ENCODE measurements at regions not wholly inside any gene's neighbourhood (a gene's known extent, or its start where the extent isn't known, plus 50 kb on each side); places are given as distances from the start of the nearest gene placed in this dataset.

DNA sequence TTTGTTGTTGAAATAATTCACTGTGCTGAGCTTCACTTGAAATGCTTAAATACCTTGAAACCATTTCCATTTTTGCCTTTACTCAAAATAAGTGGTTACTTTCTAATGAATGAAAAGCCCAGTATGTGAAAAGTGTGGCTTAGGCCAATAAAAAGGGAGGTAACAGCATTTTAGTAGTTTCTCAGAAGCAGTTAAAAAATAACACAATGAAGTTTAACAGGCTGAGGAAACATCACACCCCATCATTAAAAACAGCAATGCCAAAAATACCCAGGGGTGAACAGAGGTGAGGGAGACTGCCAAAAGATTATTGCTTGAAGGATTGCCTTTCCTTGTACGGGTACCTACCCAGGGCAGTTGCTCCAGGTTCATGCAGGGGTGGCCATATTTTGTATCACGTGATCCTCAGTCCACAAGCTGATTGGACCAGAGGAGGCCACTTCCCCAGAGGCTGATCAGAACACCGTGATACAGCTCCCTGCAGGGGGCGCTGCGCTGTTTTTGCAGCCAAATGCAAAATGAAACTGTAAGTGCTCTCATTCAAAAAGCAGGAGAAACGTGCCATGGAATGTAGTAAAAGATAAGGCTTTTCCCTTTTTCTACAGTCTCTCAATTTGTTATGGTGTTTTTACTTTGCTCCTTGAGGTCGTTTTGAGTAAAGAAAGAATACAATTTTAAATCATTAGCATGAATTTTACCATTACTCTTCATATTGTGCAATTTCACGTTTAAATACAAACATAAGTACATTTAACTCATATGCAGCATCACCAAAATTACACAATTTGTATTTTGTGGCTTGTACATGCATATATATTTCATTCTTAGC is 70.2 kb upstream of the SH3BP4 start:
- ChIA-PET POLR2A (no interaction called here), CTCF (interaction anchor here (0.5 to 1.5 kb wide), 4 partner anchors 19 to 225 kb away, joined by 3 to 5 read pairs (median 4); no protein-coding TSS in a partner anchor), RAD21 (ENCODE audit: unreplicated experiment) (no interaction called here), SMC1A (ENCODE audit: uncharacterized antibody, unreplicated experiment) (no interaction called here)
- no TSS peak for BruUV-seq (replicated peaks)
- no peaks in the 10 kb centered on the region for H3K4me1 ChIP-seq (ENCODE audit: control insufficient read depth, insufficient read depth, low read length)
- H3K9me3 ChIP-seq (replicated peaks; ENCODE audit: control insufficient read depth, insufficient read depth, low read length) = no peaks in the 10 kb centered on the region; the same call in 2 of the 3 replicates
- H3K4me3 ChIP-seq = no peak overlapping the region
- no peaks in the 10 kb centered on the region for H3K79me2 ChIP-seq (ENCODE audit: control insufficient read depth, insufficient read depth, low read length)
- H3K27me3 ChIP-seq (replicated peaks in 1 of 2; ENCODE audit: control insufficient read depth in 2 of 2, insufficient read depth in 2 of 2, low read length in 1 of 2) = no peaks in the 10 kb centered on the region
- FAIRE-seq (no peak), DNase-seq (ENCODE audit: low read depth, low spot score) (no peak), ATAC-seq (peak; percentile 54; the same call in 2 of the 3 replicates)
- H2AFZ ChIP-seq (ENCODE audit: control insufficient read depth, low read depth, low read length) = no peak overlapping the region
- H3K4me2 ChIP-seq (ENCODE audit: control insufficient read depth, insufficient read depth) = no peak overlapping the region
- H3K36me3 ChIP-seq (ENCODE audit: control insufficient read depth in 2 of 2, insufficient read depth in 2 of 2, low read length in 1 of 2) = no peaks in the 10 kb centered on the region
- in situ Hi-C loops (cut with MboI) = no loop called here
- WGBS (ENCODE audit: insufficient coverage, insufficient replicate concordance, low lambda C conversion rate, missing lambda C conversion rate) = 23% methylated on average over 8 of the region's 8 CpGs
- no peaks in the 10 kb centered on the region for H4K20me1 ChIP-seq (ENCODE audit: control insufficient read depth, insufficient read depth)
- TF ChIP-seq RAD51 (IDR thresholded peaks at IDR 0.05) = peak; percentile 75; the same call in 1 of the 2 replicates
- TF ChIP-seq NFYB (IDR thresholded peaks at IDR 0.05; ENCODE audit: insufficient read depth, low read depth, low read length) = peak; percentile 32; the same call in 1 of the 2 replicates
- TF ChIP-seq, protein P1, sequence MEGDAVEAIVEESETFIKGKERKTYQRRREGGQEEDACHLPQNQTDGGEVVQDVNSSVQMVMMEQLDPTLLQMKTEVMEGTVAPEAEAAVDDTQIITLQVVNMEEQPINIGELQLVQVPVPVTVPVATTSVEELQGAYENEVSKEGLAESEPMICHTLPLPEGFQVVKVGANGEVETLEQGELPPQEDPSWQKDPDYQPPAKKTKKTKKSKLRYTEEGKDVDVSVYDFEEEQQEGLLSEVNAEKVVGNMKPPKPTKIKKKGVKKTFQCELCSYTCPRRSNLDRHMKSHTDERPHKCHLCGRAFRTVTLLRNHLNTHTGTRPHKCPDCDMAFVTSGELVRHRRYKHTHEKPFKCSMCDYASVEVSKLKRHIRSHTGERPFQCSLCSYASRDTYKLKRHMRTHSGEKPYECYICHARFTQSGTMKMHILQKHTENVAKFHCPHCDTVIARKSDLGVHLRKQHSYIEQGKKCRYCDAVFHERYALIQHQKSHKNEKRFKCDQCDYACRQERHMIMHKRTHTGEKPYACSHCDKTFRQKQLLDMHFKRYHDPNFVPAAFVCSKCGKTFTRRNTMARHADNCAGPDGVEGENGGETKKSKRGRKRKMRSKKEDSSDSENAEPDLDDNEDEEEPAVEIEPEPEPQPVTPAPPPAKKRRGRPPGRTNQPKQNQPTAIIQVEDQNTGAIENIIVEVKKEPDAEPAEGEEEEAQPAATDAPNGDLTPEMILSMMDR (IDR thresholded peaks at IDR 0.05 in 2 of 3, conservative IDR thresholded peaks at IDR 0.05 in 1 of 3; ENCODE audit: control insufficient read depth in 2 of 3, extremely low read depth in 1 of 3, insufficient read depth in 1 of 3, low read depth in 3 of 3, low read length in 3 of 3) = peak in 2 of 3 experiments; percentile 29 to 34; a peak in 2 of 6 replicates
- TF ChIP-seq, protein P2, sequence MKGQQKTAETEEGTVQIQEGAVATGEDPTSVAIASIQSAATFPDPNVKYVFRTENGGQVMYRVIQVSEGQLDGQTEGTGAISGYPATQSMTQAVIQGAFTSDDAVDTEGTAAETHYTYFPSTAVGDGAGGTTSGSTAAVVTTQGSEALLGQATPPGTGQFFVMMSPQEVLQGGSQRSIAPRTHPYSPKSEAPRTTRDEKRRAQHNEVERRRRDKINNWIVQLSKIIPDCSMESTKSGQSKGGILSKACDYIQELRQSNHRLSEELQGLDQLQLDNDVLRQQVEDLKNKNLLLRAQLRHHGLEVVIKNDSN (IDR thresholded peaks at IDR 0.05; ENCODE audit: borderline replicate concordance, extremely low read length, insufficient read depth, low read depth, low read length) = no peak
- TF ChIP-seq YY1 (IDR thresholded peaks at IDR 0.05; ENCODE audit: low read depth, low read length) = peak; percentile 47; the same call in 1 of the 2 replicates
- no peak overlapping the region for H3K27ac ChIP-seq (ENCODE audit: control insufficient read depth, insufficient read depth)
- intact Hi-C loops (cut with micrococcal nuclease; ENCODE audit: unreplicated experiment) = no loop called here
- no peak overlapping the region for H3K9ac ChIP-seq (ENCODE audit: control insufficient read depth, insufficient read depth, low read length)
